OCI-LY3 (cell line): ENCODE measurements at regions not wholly inside any gene's neighbourhood (a gene's known extent, or its start where the extent isn't known, plus 50 kb on each side); places are given as distances from the start of the nearest gene placed in this dataset.
"Not testable (repeated sequence)": the region's sequence is repeated elsewhere in the genome, so short reads cannot be mapped to it uniquely, and the experiment has no call there.

Experiments used
- CTCF ChIP-seq: fragments of 200-600, 300-600 bp; sonication (generic); IDR thresholded peaks from 2 replicates; pipeline ENCODE4 v1.5.1; 2014; ENCODE audit warnings: antibody characterized with exemption, low read length, low read depth
- EZH2phosphoT487 ChIP-seq: fragments of 200-600 bp; shearing (Covaris generic); IDR thresholded peaks from 2 replicates; pipeline ENCODE4 v1.6.1; 2018; ENCODE audit warnings: antibody characterized with exemption, mixed run types, low read depth

- TF ChIP-seq CTCF, EZH2phosphoT487: not testable (repeated sequence)
These were observed 74.8 kb upstream of the SERPINE2 start for GRCh38 chr2:224113930-224114329.
